ENCODE measurements at regions not wholly inside any gene's neighbourhood (a gene's known extent, or its start where the extent isn't known, plus 50 kb on each side); places are given as distances from the start of the nearest gene placed in this dataset.

DNA sequence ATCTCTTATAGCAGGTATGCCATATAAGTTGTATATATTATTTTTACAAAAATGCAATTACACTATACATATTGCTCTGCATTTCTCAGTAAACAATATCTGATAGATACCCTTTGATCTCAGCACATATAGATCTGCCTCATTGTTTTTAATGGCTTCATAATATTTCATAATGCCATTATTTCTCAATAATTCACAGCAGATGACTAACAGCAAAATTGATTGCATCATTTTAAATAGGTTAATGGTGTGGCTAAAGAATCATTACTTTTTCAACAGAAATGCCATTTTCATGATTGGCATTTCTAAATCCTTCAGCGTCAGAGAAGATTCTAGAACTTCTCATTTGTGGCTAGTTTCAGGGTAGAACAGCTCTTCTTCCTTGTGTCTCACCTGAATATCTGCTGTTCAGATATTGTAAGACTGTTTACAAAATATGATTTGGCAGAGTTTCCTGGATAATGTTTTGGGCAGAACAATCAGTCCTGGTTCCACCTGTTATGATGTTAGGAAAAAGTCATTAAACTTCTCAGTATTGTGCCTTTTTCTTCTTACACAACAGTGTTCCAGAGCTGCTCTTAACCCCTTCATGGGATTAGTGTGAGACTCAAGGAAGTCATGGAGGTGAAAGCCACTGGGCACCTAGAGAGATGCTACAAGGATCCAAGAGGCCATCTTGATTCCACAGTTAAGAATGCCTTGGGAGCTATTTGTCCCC is 397.6 kb upstream of the THBS1 start:
- DNase-seq (ENCODE audit: low spot score), result no peak

DNA sequence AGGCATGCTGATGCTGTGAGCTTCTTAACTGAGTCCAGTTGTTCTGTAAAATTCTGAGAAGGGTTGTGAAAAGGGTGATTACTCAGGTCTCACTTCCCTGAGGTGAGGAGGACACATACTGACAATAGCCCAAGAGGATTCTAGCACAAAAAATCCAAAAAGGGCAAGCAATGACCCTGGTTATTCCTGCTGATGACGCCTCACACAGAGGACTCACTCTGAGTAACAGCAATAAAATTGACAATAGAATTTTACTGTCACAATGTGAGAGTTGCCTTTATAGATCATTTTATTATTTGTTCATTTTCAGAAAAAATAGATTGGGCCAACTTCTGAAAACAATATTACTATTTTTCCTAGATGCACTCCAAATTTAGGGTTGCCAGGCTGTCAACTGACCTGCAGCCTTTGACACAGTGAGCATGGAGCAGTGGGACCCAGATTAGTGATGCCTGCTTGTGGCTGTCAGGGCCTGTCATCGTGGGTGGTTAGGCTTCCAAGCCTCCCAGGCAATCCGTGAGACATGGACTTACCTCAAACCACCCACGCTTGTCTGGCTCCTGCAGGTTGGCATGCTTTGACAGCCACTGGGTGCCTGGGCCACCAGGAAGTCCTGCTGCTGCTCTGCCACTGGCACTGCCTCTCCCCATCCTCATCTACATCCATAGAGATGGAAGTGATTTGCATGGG is 396.0 kb upstream of the THBS1 start:
- no peak for DNase-seq (ENCODE audit: low spot score)

DNA sequence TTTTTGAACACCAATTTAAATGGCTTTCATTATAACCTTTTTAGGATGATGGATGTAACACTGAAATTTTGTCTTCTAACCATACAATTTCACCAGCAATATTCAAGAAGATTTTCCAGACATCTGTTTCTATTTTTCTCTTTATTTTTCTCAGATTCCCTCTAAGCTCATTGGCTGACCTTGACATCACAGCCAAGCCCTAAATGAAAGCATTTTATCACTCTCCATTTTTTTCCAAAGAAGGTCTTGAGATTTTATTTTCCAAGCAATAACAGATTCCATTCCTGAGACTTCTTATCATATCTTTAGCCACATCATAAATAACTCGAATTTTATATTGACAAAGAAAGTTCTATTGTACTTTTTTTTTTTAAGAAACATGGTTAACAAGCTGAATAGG is 392.6 kb upstream of the THBS1 start:
- no peak for DNase-seq (ENCODE audit: low spot score)

DNA sequence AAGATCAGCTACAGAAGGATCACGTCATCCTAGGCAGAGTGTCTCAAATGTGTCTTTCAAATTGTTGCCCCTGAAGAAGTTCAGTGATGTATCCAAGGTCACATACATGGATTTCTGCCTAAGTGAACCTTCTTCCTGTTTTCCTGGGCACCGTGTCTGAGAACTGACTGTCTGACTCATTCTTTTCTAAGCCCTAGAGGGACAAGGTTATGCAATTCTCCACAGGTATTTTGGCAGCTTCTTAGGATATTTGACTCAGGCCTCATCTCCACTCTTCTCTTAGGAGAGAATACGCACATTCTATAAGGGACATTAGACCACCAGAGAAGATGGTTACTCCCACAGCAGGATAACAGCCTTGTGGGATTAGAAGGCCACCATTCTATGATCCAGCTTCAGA is 391.9 kb upstream of the THBS1 start:
- no peak for DNase-seq (ENCODE audit: low spot score)

DNA sequence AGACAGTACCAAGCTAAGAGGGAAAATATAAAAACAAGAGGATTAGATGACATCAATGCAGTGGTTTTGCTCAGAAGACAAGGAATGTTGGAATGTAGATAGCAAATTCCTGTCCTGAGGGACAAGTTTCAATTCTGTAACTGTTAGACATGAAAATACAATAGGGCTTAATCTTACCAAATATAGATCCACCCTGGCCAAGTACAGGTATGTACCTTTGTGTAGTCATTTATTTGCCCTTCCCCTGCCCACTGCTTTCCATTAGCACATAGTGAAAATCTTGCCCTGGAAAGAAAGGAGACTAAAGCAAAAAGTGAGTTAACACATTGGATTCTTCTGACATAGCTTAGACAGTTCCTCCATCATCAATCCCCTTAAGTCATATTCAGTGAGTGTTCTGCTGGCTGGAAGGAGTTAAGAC is 389.0 kb upstream of the THBS1 start:
- DNase-seq (ENCODE audit: low spot score), result no peak

DNA sequence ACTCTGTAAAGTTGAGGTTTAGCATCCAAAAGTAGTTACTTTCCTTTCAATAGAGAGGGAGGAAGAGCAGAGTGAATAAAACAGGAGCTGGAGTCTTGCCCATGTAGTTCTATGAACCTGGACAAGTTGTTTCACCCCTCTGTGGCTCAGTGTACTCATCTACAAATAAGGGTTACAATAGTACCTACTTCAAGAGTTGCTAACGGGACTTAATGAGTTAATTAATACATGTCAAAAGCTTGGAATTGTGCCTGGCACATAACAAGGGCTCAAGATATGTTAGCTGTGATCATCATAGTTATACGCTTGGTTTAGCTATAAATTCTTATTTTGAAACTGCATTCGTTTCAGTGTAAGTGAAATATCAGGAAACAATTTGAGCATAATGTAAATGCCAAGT is 388.5 kb upstream of the THBS1 start:
- no peak for DNase-seq (ENCODE audit: low spot score)

DNA sequence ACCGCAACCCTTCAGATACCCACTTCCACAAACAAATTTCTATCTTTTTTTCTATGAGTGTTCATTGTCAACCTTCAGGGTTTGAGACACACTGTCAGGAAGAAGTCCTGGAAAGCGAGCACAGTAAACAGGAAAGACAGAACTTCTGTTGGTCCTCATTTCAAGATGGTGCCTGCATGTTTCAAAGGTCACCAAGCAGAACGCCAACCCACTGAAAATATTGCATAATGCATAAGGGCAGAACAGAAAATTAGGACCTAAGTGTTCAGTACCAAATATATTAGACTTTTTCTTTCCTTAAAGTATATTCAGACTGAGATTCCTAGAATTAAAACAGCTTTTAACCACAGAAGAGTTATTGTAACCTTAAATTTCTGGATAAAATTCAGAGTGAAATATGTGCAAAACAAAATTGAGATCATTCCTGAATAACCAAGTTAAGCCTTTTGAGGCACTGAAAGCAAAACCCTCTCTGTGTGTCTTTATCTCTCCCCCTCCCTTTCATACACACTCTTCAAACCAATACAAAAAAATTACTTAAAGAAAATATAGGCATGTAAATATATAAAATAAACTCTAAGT is 387.8 kb upstream of the THBS1 start:
- no peak for DNase-seq (ENCODE audit: low spot score)

DNA sequence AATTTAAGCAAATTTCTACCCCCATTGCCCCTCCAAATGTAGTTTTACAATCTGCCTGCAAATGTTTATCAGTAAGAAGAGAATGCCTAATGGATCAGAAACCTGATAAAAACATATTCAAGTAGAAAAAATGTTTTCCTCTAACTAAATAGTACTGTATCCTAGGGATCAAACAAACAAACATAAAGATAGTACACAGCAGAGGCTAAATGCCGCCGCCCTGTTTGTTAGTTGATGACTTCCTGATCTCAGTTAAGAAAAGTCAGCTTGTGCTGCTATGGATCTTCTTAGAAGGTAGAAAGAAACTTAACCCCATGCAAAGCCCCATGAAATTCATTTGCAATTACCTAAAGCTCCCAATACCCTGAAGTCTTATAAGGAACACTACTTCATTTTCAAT is 387.3 kb upstream of the THBS1 start:
- no peak for DNase-seq (ENCODE audit: low spot score)

DNA sequence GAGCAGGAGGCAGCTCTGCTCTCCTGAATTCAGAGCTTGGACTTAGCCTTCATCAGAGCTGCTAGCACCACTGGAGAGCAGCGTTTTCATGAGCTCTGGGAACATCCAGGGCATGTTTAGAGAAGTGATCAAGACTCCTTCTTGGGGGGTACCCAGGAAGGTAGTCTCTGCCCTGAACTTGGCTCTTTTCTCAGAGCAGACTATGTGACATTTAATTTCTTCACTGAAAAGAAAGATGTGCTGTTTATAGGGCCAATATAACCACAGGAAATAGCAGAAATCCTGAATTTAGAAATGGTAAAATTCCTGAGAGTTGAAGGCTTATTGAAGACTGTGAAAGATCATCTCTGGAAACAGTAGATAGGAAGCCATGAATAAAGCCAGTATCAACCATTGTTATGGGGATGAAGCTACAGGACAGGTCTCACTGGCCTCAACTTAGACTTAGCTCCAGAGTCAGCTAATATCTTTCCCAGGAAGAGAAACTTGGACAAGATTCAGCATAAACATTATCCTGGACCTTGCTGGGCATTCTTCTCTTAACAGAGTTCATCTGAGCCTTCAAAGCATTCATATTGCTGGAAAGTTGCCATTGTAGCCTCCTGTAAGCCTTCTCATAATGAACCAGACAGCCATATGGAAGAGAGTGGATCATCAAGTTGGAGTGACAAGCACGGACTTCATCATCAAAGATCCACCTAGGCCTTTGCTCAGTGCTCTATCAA is 386.6 kb upstream of the THBS1 start:
- no peak for DNase-seq (ENCODE audit: low spot score)

DNA sequence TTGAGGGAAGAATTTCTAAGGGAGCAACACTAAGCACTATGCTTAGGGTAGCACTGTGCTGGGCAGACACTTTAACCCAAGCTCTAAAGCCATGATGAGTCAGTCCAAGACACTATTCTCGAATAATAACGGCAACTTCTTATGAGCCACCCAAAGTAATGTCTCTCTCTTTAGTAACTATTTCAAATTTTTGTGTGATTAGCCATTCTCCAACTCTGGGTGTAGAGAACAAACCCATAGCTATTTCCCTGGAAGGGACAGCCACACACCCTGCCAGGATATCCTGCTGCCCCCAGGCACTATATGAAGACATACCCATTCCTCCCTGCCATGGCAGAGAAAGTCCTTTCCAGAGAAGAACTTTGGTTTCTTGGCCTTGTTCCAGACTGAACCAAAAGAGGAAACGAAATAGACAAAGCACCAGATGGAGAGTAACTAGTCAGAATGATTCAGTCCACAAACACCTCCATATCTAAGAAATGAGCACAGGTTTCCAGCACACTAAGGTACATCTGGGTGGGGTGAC is 384.9 kb upstream of the THBS1 start:
- DNase-seq (ENCODE audit: low spot score), result no peak

DNA sequence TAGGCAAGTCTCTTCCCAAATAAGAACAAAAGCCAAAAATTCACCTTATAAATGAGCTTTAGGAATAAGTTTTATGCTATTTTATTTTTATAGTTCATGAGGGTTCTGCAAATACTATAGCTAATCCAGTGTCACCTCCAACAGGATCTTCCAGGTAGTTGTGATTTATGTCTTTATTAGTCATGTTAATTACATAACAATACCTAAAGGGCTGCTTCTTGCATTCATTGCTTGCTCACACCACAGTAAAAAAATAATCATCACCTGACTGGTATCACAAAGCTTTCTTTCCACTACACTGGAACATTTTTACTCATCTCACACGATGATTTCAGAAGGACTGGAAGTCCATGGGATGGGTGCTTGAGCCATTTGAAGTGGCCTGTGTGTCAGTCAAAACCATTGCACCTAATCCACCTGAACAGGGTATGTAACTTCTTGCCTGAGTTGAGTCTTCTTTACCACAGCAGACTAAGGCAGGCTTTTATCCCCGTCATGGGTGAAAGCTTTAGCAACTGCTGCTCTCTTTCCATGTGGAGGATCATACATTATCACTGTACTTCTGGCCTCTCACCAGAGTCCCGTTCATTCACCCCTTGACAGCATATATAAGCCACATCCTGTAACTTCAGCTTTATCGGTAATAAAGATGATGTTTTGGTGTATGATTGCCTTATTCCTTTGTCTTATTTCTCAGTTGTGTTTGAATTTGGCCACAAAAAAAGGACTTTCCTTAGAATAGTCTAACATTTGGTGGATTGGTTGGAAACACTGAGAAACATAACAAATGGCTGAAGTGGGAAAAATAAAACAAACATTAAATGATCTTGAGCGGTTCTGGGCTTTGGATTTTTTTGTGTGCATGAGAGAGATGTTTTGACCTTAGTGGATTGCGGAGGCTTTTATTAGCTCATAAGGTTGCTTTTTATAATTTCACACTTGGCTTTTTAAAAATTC is 382.6 kb upstream of the THBS1 start:
- DNase-seq (ENCODE audit: low spot score), result no peak

DNA sequence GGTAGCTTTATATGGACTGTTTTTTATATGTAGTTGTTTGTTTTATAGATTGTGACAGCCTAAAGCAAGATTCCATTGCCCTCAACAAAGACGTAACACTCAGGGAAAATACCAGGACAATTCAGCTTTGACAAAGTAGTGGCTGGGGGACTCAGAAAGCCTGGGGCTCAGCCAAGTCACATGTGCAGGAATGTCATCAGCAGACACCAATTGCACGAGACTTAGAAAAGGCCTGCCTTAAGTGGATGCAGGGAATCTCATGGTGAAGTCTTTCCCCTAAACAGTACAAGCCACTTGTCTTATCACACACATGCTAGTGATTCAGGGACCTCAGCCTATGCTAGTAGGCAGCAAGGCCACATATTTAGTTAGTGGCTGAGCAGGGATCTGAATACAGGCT is 381.8 kb upstream of the THBS1 start:
- no peak for DNase-seq (ENCODE audit: low spot score)

DNA sequence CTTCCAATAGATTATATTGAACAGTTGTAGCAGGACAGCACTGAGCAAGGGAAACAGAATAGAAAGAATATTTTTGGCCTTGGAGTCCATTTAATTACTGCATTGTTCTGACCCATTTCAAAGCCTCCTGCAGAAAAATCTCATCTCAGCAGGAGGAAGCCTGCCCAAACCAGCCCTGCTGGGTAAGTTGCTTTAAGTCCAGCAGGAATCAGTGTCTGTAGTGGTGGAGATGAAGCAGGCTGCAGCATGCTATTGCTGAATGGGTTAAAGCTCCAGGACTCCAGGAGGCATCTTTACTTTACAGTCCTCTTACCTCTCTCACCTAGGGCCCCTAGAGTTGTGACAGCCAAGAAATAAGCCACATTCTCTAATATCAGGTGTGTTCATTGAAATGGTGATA is 380.3 kb upstream of the THBS1 start:
- no peak for DNase-seq (ENCODE audit: low spot score)

DNA sequence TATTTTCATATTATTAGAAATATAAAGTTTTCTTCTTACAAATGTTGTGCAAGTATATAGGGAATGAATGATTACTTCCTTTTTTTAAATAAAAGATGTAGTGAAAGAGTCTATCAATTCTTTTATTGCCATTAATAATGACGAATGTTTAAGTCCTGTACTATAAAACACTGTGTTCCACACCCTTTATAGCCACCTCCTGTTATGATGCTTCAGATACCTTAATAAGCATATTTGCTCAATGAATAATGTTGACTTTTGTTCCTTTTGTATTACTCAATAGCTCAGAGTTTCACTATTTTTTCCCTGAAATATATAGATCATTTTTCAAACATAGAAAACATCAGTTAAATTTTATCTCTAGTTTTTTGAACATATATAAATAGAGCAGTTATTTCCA is 378.2 kb upstream of the THBS1 start:
- no peak for DNase-seq (ENCODE audit: low spot score)

DNA sequence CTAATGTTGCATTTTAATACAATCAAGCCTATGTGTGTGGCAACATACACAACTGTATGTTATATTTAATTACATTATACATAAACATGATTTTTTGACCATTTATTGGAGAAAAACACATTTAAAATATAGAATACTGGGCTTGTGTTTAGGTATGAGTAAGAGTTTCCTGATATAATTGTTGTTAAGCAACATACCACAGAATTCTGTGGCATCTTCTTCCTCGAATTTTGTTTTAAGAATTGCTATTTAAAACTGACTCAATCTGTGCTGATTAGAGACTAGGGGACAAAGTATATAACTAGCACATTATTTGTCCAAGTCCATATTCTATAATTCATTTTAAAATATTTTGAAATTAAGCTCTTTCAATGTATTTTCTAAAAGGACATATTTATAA is 376.8 kb upstream of the THBS1 start:
- DNase-seq (ENCODE audit: low spot score), result no peak

DNA sequence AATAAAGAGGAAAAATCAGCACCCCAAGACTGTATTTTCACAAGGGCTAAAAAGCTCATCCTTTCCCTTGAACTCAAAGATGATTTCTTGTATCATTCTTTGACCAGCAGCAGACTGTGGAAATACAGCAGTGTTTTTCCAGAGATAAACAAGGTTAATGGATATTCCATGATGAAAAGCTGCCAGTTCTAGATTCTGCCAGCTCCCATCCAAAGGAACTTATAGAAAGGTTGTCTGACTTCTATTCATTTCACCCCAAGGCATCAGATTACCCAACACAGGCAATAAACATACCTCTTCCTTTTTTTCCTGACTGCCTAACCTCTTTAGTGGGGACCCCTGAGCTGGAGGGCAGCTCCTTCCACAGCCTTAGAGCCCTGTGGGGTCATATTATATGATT is 375.8 kb upstream of the THBS1 start:
- DNase-seq (ENCODE audit: low spot score), result no peak

DNA sequence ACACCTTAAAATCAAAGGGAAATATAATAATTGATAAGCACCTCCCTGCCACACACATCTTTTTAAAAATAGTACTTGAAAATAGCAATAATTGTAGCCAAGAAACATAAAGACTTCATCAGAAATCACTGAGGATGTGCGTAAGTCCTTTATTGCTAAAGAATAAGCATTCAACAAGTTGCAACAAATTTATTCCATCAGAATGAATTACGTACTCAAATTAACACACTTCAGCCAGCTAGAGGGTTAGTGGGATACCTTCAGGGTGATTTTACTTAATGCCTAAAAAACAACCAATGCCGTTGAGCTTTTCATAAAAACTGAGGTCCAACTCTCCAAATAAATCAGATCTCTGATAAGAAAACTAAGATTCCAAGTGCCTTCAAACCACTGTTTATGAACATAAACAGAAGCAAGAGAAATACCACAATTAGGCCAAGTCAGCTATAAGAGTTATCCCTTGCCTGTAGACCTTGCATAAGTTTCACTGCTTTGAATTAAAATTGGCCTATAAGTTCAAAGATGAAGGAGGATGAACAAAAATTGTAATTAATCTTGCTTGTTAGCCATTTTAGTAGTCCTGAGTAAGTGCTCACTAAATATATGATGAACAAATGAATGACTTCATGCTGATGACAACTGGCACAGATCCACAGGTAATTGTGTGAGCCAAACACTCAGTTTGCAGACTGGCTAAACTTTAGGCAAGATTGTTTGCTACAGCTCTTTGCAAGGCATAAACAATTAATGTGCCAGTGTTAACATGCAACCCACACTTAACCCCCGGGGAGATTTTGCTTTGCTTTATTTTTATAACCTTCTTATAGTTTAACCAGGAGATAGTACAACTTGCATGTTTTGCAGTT is 375.1 kb upstream of the THBS1 start:
- no peak for DNase-seq (ENCODE audit: low spot score)

DNA sequence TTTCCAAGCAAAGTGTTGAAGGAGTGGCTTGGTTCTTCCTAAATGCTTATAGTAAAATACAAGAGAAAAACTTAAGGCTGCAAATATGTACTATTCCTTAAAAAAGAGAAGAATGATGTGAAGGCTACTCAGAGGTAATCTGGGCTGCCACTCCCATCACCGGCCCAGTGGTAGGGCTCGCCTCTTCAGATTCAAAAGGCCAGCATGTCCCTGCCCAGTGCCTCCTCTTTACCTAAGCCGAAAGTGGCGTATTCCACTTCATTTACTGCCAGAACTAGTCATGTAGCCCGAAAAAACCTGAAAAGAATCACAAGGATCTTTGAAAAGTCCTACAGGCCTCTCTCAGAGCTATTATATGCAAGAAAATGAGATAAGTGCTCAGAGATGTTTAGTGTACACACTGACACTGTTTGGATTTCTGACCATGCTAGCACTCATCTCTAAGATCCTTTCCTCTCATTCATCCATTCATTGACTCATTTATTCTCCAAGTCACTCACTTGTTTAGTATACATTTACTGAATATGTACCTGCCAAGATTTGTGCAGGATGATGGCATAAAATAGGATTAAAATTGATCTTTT is 373.3 kb upstream of the THBS1 start:
- DNase-seq (ENCODE audit: low spot score), result no peak

DNA sequence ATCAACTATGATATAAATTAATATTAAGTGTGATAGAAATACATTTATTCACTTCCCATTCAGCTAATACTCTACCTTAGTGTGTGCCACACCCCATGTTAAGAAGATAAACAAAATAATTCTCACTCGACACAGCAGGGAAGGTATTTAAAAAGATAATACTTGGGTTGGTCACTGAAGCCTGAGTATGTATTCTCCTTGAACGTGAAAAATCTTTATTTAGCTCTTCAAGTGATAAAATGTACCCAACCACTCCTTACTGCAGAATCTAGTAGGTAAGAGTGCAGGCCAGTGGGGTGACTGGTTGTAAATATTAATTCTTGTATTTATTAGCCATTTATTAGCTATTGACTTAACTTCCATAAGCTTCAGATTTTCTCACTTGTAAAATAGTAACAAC is 372.7 kb upstream of the THBS1 start:
- no peak for DNase-seq (ENCODE audit: low spot score)

DNA sequence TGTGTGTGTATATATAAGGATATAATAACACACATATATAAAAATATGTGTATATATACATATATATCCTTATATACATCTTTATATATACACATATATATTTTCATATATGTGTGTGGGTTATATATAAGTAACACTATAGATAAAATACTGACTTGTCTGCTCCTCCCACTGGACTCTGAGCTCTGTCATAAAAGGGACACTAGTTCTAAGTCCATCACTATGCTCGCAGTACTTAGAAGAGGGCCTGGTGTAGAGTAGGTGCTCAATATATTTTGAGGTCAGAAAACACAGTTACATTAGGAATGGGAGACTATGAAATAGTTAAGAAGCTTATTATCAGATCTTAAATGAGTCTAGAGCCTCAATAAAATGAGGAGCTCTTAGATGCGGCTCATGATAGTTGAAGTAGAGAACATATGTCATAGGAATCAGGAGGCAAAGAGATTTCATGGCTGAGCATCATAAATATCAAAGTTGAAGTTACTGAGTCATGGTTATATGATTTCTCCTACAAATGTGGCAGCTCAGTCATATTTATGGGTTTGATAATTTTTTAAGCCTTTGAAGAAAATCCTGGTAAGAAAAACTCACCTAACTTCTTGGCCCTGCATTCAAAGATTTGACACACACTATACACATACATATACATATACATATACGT is 371.2 kb upstream of the THBS1 start:
- no peak for DNase-seq (ENCODE audit: low spot score)

All from SW480 (cell line).